ENCODE measurements at regions not wholly inside any gene's neighbourhood (a gene's known extent, or its start where the extent isn't known, plus 50 kb on each side); places are given as distances from the start of the nearest gene placed in this dataset.

GRCh38 chr11:98703779-98704556 lies 316.8 kb upstream of the CNTN5 start:
- no peak overlapping the region for H3K27ac Mint-ChIP-seq
- ChIA-PET CTCF (no interaction called here), POLR2A (no interaction called here)
- Histone ChIP-seq H2AFZ (ENCODE audit: insufficient read depth, low read depth, low read length, poor library complexity, severe bottlenecking) (no peak overlapping the region), H3K27ac (ENCODE audit: low read length in 2 of 2) (no peak overlapping the region), H3K4me2 (replicated peaks; ENCODE audit: low read depth, low read length, poor library complexity, severe bottlenecking) (no peak overlapping the region), H3K4me1 (ENCODE audit: control insufficient read depth in 2 of 2, insufficient read depth in 2 of 2, low read length in 2 of 2) (no peaks in the 10 kb centered on the region), H3K36me3 (replicated peaks in 1 of 2; ENCODE audit: control extremely low read depth in 1 of 2, control insufficient read depth in 1 of 2, extremely low read depth in 1 of 2, insufficient read depth in 2 of 2, low read length in 1 of 2) (no peaks in the 10 kb centered on the region), H3K27me3 (replicated peaks in 1 of 4; ENCODE audit: control extremely low read depth in 1 of 4, control insufficient read depth in 3 of 4, insufficient read depth in 4 of 4, low read length in 3 of 4) (no peaks in the 10 kb centered on the region), H3K4me3 (ENCODE audit: control extremely low read depth in 1 of 5, extremely low read depth in 1 of 5, insufficient read depth in 1 of 5, low read depth in 2 of 5, low read length in 4 of 5) (no peak overlapping the region), H3K9me3 (ENCODE audit: control extremely low read depth in 1 of 3, control insufficient read depth in 2 of 3, insufficient read depth in 1 of 3, low read length in 2 of 3) (peaks cover 0 to 1% (median 0%) of the 10 kb centered on the region in 3 donors), H4K20me1 (ENCODE audit: control insufficient read depth, insufficient read depth, low read length, poor library complexity, severe bottlenecking) (no peaks in the 10 kb centered on the region), H3K79me2 (ENCODE audit: control insufficient read depth, insufficient read depth, low read length) (no peaks in the 10 kb centered on the region), H3K9ac (ENCODE audit: low read length) (no peak overlapping the region)
- no peaks in the 10 kb centered on the region for H3K4me1 Mint-ChIP-seq
- TF ChIP-seq CTCF (IDR thresholded peaks at IDR 0.05), result no peak
- no CpG with 5 or more reads among the region's 4 CpGs for WGBS (ENCODE audit: insufficient coverage)
- no peak for DNase-seq
- ATAC-seq (ENCODE audit: low read depth), result no peak
- H3K9me3 Mint-ChIP-seq (ENCODE audit: insufficient read depth), result peaks cover 6% of the 10 kb centered on the region
- H3K27me3 Mint-ChIP-seq, result no peaks in the 10 kb centered on the region
- intact Hi-C loops (cut with micrococcal nuclease), result no loop called here
- H3K4me3 Mint-ChIP-seq, result no peak overlapping the region

- peaks cover 12% of the 10 kb centered on the region for H3K9me3 Mint-ChIP-seq (ENCODE audit: insufficient read depth)
- no peaks in the 10 kb centered on the region for H3K4me1 Mint-ChIP-seq
- POLR2A ChIA-PET, result no interaction called here
Observed at GRCh38 chr11:98710026-98710425, 310.7 kb upstream of the CNTN5 start.

More at GRCh38 chr11:98710026-98710425, 310.7 kb upstream of the CNTN5 start:
- ATAC-seq (ENCODE audit: low read depth) (no peak), DNase-seq (no peak)
- no peaks in the 10 kb centered on the region for H3K27me3 Mint-ChIP-seq
- no peak overlapping the region for H3K27ac ChIP-seq (ENCODE audit: low read length in 2 of 2)
- no peak overlapping the region for H3K4me2 ChIP-seq (replicated peaks; ENCODE audit: low read depth, low read length, poor library complexity, severe bottlenecking)
- H3K4me3 Mint-ChIP-seq, result no peak overlapping the region
- intact Hi-C loops (cut with micrococcal nuclease), result no loop called here
- H3K36me3 ChIP-seq (replicated peaks in 1 of 2; ENCODE audit: control extremely low read depth in 1 of 2, control insufficient read depth in 1 of 2, extremely low read depth in 1 of 2, insufficient read depth in 2 of 2, low read length in 1 of 2), result no peaks in the 10 kb centered on the region
- no peaks in the 10 kb centered on the region for H4K20me1 ChIP-seq (ENCODE audit: control insufficient read depth, insufficient read depth, low read length, poor library complexity, severe bottlenecking)
- no peak for TF ChIP-seq EZH2 (IDR thresholded peaks at IDR 0.05; ENCODE audit: borderline replicate concordance, insufficient read depth, low read depth, low read length, poor library complexity, severe bottlenecking)
- TF ChIP-seq CTCF (IDR thresholded peaks at IDR 0.05), result no peak
- H3K9ac ChIP-seq (ENCODE audit: low read length), result no peak overlapping the region
- no peaks in the 10 kb centered on the region for H3K4me1 ChIP-seq (ENCODE audit: control insufficient read depth in 2 of 2, insufficient read depth in 2 of 2, low read length in 2 of 2)
- H3K27ac Mint-ChIP-seq, result no peak overlapping the region
- CTCF ChIA-PET, result no interaction called here
- no peak overlapping the region for H2AFZ ChIP-seq (ENCODE audit: insufficient read depth, low read depth, low read length, poor library complexity, severe bottlenecking)
- no peaks in the 10 kb centered on the region for H3K79me2 ChIP-seq (ENCODE audit: control insufficient read depth, insufficient read depth, low read length)
- H3K9me3 ChIP-seq (ENCODE audit: control extremely low read depth in 1 of 3, control insufficient read depth in 2 of 3, insufficient read depth in 1 of 3, low read length in 2 of 3), result peaks cover 0 to 1% (median 0%) of the 10 kb centered on the region in 3 donors
- H3K4me3 ChIP-seq (ENCODE audit: control extremely low read depth in 1 of 5, extremely low read depth in 1 of 5, insufficient read depth in 1 of 5, low read depth in 2 of 5, low read length in 4 of 5), result no peak overlapping the region
- no peaks in the 10 kb centered on the region for H3K27me3 ChIP-seq (replicated peaks in 1 of 4; ENCODE audit: control extremely low read depth in 1 of 4, control insufficient read depth in 3 of 4, insufficient read depth in 4 of 4, low read length in 3 of 4)
